IMR-90 (cell line): ENCODE measurements at regions not wholly inside any gene's neighbourhood (a gene's known extent, or its start where the extent isn't known, plus 50 kb on each side); places are given as distances from the start of the nearest gene placed in this dataset.

ENCODE experiments used
- MXI1 ChIP-seq: IDR thresholded peaks from 2 replicates; pipeline ENCODE4 v1.6.1; 2012; ENCODE audit warnings: low read depth, mild to moderate bottlenecking, low read length, moderate library complexity, borderline replicate concordance
- POLR2A ChIP-seq: IDR thresholded peaks from 2 replicates; pipeline ENCODE4 v1.6.1; 2012; ENCODE audit warnings: mild to moderate bottlenecking, low read depth, low read length
- TF ChIP-seq, protein P1 (sequence below): fragments of 150-350 bp; IDR thresholded peaks from 2 replicates; pipeline ENCODE4 v1.6.1; 2017; ENCODE audit warnings: mild to moderate bottlenecking, antibody characterized with exemption, low read length, low read depth
- TF ChIP-seq, protein P2 (sequence below): conservative IDR thresholded peaks from 2 replicates; pipeline ENCODE4 v1.5.1; 2012; ENCODE audit warnings: mild to moderate bottlenecking, low read depth, low read length, improper control_type of control experiment

DNA sequence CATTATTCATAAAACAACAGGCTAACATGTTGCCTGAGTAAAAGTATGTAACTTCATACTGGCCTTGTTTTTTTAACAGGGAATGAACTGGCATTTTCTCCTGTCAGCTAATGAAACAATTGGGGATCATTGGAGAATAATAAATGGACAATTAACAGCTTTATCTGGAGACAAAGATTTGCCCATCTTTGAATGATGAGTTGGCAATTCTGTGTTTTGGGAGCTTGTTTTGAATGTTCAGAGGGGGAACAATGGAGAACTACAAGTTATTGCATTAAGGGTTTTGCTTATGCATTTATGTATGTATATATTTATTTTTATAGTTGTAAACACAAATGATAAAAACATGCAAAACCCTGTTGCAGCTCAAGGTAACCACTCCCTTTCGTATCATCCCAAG, 150.3 kb downstream of the CBLN4 start:
- TF ChIP-seq, protein P1, sequence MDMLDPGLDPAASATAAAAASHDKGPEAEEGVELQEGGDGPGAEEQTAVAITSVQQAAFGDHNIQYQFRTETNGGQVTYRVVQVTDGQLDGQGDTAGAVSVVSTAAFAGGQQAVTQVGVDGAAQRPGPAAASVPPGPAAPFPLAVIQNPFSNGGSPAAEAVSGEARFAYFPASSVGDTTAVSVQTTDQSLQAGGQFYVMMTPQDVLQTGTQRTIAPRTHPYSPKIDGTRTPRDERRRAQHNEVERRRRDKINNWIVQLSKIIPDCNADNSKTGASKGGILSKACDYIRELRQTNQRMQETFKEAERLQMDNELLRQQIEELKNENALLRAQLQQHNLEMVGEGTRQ = no peak
- TF ChIP-seq, protein P2, sequence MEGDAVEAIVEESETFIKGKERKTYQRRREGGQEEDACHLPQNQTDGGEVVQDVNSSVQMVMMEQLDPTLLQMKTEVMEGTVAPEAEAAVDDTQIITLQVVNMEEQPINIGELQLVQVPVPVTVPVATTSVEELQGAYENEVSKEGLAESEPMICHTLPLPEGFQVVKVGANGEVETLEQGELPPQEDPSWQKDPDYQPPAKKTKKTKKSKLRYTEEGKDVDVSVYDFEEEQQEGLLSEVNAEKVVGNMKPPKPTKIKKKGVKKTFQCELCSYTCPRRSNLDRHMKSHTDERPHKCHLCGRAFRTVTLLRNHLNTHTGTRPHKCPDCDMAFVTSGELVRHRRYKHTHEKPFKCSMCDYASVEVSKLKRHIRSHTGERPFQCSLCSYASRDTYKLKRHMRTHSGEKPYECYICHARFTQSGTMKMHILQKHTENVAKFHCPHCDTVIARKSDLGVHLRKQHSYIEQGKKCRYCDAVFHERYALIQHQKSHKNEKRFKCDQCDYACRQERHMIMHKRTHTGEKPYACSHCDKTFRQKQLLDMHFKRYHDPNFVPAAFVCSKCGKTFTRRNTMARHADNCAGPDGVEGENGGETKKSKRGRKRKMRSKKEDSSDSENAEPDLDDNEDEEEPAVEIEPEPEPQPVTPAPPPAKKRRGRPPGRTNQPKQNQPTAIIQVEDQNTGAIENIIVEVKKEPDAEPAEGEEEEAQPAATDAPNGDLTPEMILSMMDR = no peak
- TF ChIP-seq MXI1 (no peak), POLR2A (no peak)
